CD14-positive monocyte (primary cell): ENCODE measurements at regions not wholly inside any gene's neighbourhood (a gene's known extent, or its start where the extent isn't known, plus 50 kb on each side); places are given as distances from the start of the nearest gene placed in this dataset.
"Not testable (repeated sequence)": the region's sequence is repeated elsewhere in the genome, so short reads cannot be mapped to it uniquely, and the experiment has no call there.

Experiments used
- DNase-seq, 3 donors: peaks; one replicate each; pipeline ENCODE4 v3.0.0-alpha.2; 2011 to 2022
- H2AFZ ChIP-seq: 2 replicates; pipeline ENCODE4 v1.6.0; 2012; ENCODE audit warnings: mild to moderate bottlenecking, low read depth, low read length, inconsistent platforms; ENCODE audit not compliant: insufficient read depth, poor library complexity, severe bottlenecking
- H3K27ac ChIP-seq, 2 donors: 1 replicate in 1 of 2; 2 replicates in 1 of 2; pipeline ENCODE4 v1.5.1; 2012 to 2013; ENCODE audit warnings: low read length in 2 of 2, control low read depth in 1 of 2, inconsistent platforms in 1 of 2, low read depth in 1 of 2, mild to moderate bottlenecking in 1 of 2
- H3K27me3 ChIP-seq, 2 donors: one replicate each; pipeline versions ENCODE4 v1.6.0 to v1.6.1; 2011 to 2013; ENCODE audit warnings: low read length in 2 of 2; ENCODE audit not compliant: control insufficient read depth in 2 of 2, insufficient read depth in 2 of 2
- H3K36me3 ChIP-seq, 2 donors: replicated peaks in 1 of 2; 1 replicate in 1 of 2; 2 replicates in 1 of 2; pipeline versions ENCODE4 v1.5.1 to v1.6.1; 2012 to 2013; ENCODE audit warnings: low read length in 2 of 2, control low read depth in 1 of 2, inconsistent platforms in 1 of 2, mild to moderate bottlenecking in 1 of 2; ENCODE audit not compliant: insufficient read depth in 2 of 2, control insufficient read depth in 1 of 2
- H3K4me1 ChIP-seq, 2 donors: 1 replicate in 1 of 2; 2 replicates in 1 of 2; pipeline versions ENCODE4 v1.5.1 to v1.6.1; 2012 to 2013; ENCODE audit warnings: low read length in 2 of 2, control low read depth in 1 of 2, inconsistent platforms in 1 of 2, mild to moderate bottlenecking in 1 of 2, moderate library complexity in 1 of 2; ENCODE audit not compliant: insufficient read depth in 2 of 2, control insufficient read depth in 1 of 2
- H3K4me2 ChIP-seq: replicated peaks from 2 replicates; pipeline ENCODE3; 2012; ENCODE audit warnings: low read length, moderate library complexity, mild to moderate bottlenecking; ENCODE audit not compliant: poor library complexity, severe bottlenecking; ENCODE audit errors: extremely low read depth
- H3K4me3 ChIP-seq, 3 experiments: fragments of 200-600 bp in 1 of 3; sonication (generic) in 1 of 3; replicated peaks in 1 of 3; 1 replicate in 2 of 3; 2 replicates in 1 of 3; pipeline ENCODE4 v1.5.1; 2011 to 2013; ENCODE audit warnings: low read length in 3 of 3, mild to moderate bottlenecking in 3 of 3, control low read depth in 2 of 3, low read depth in 2 of 3, inconsistent platforms in 1 of 3, moderate library complexity in 1 of 3
- H3K79me2 ChIP-seq: 2 replicates; pipeline ENCODE4 v1.6.0; 2012; ENCODE audit warnings: mild to moderate bottlenecking, control low read depth, inconsistent platforms, low read length, moderate library complexity; ENCODE audit not compliant: insufficient read depth
- H3K9ac ChIP-seq: 2 replicates; pipeline ENCODE4 v1.6.0; 2017; ENCODE audit warnings: low read length, mild to moderate bottlenecking; ENCODE audit not compliant: insufficient read depth, poor library complexity, severe bottlenecking
- H3K9me3 ChIP-seq, 2 donors: replicated peaks in 1 of 2; 1 replicate in 1 of 2; 2 replicates in 1 of 2; pipeline versions ENCODE4 v1.5.1 to v1.6.1; 2012 to 2013; ENCODE audit warnings: low read length in 2 of 2, control low read depth in 1 of 2; ENCODE audit not compliant: control insufficient read depth in 1 of 2, insufficient read depth in 1 of 2
- H4K20me1 ChIP-seq: 2 replicates; pipeline ENCODE4 v1.6.0; 2012; ENCODE audit warnings: mild to moderate bottlenecking, low read length, control low read depth, moderate library complexity; ENCODE audit not compliant: insufficient read depth
- H3K27ac Mint-ChIP-seq, 7 donors: one replicate each; pipeline ENCODE4 v1.8.0; 2020; ENCODE audit warnings: mild to moderate bottlenecking in 7 of 7, mixed read lengths in 7 of 7, moderate library complexity in 6 of 7, inconsistent platforms in 2 of 7
- H3K27me3 Mint-ChIP-seq, 3 donors: one replicate each; pipeline ENCODE4 v1.8.0; 2021 to 2022; ENCODE audit warnings: low read depth in 3 of 3, mild to moderate bottlenecking in 3 of 3, mixed read lengths in 3 of 3, moderate library complexity in 3 of 3, inconsistent platforms in 1 of 3
- H3K36me3 Mint-ChIP-seq, 2 donors: one replicate each; pipeline ENCODE4 v1.8.0; 2020; ENCODE audit warnings: mixed read lengths in 2 of 2, inconsistent platforms in 1 of 2, mild to moderate bottlenecking in 1 of 2
- H3K4me1 Mint-ChIP-seq: one replicate; pipeline ENCODE4 v1.8.0; 2020; ENCODE audit warnings: mild to moderate bottlenecking, mixed read lengths
- H3K4me3 Mint-ChIP-seq, 2 donors: one replicate each; pipeline ENCODE4 v1.8.0; 2020; ENCODE audit warnings: mild to moderate bottlenecking in 2 of 2, mixed read lengths in 2 of 2, moderate library complexity in 1 of 2
- H3K9me3 Mint-ChIP-seq, 7 donors: one replicate each; pipeline ENCODE4 v1.8.0; 2020 to 2022; ENCODE audit warnings: mixed read lengths in 7 of 7, mild to moderate bottlenecking in 6 of 7, moderate library complexity in 6 of 7, inconsistent platforms in 2 of 7
- WGBS: methylation state at CpG from one replicate; pipeline ENCODE4 v1.1.5; 2013; ENCODE audit warnings: missing lambda C conversion rate; ENCODE audit not compliant: insufficient coverage; 5-methylcytosine and 5-hydroxymethylcytosine counted together
- intact Hi-C, 2 donors: fragments of 100-400 bp; cut with micrococcal nuclease; formaldehyde crosslinking; loops; one replicate each; pipeline versions ENCODE4 v1.15.0 to v1.15.1; 2023

GRCh38 chr5:176060472-176061268, 92.6 kb upstream of the THOC3 start:
- H3K4me3 Mint-ChIP-seq, result peak overlapping the region in 1 of 2 donors; percentile 46
- no CpG with 5 or more reads among the region's 65 CpGs for WGBS

GRCh38 chr5:176061269-176061622, 93.1 kb upstream of the THOC3 start:
- H3K4me3 ChIP-seq, H3K36me3 ChIP-seq, H3K27ac ChIP-seq, H3K4me1 Mint-ChIP-seq, H3K9me3 ChIP-seq, H2AFZ ChIP-seq, H4K20me1 ChIP-seq, DNase-seq, H3K4me1 ChIP-seq, H3K27ac Mint-ChIP-seq, H3K9me3 Mint-ChIP-seq, H3K79me2 ChIP-seq, H3K27me3 ChIP-seq, H3K9ac ChIP-seq, intact Hi-C loops, H3K4me2 ChIP-seq, H3K36me3 Mint-ChIP-seq: not testable (repeated sequence)
- Mint-ChIP-seq H3K4me3 (peak overlapping the region in 1 of 2 donors; percentile 46), H3K27me3 (peaks cover 2 to 15% (median 14%) of the 10 kb centered on the region in 3 donors)
- 46% methylated on average over 20 of the region's 30 CpGs for whole genome bisulfite sequencing

More at GRCh38 chr5:176060472-176061268, 92.6 kb upstream of the THOC3 start:
- H3K4me1 ChIP-seq, intact Hi-C loops, H4K20me1 ChIP-seq, H3K4me3 ChIP-seq, DNase-seq, H2AFZ ChIP-seq, H3K4me2 ChIP-seq, H3K27ac Mint-ChIP-seq, H3K9me3 ChIP-seq, H3K27ac ChIP-seq, H3K79me2 ChIP-seq, H3K36me3 Mint-ChIP-seq, H3K4me1 Mint-ChIP-seq, H3K9ac ChIP-seq, H3K36me3 ChIP-seq, H3K9me3 Mint-ChIP-seq, H3K27me3 ChIP-seq: not testable (repeated sequence)
- H3K27me3 Mint-ChIP-seq, result peaks cover 2 to 15% (median 14%) of the 10 kb centered on the region in 3 donors

- H3K36me3 ChIP-seq, H3K4me3 ChIP-seq, H3K27ac ChIP-seq, H3K36me3 Mint-ChIP-seq, H3K4me2 ChIP-seq, H3K4me1 ChIP-seq, H3K9me3 ChIP-seq, H2AFZ ChIP-seq, H3K27ac Mint-ChIP-seq, DNase-seq, H3K4me3 Mint-ChIP-seq, H4K20me1 ChIP-seq, H3K9me3 Mint-ChIP-seq, H3K9ac ChIP-seq, H3K4me1 Mint-ChIP-seq, H3K79me2 ChIP-seq, intact Hi-C loops, H3K27me3 ChIP-seq: not testable (repeated sequence)
- WGBS, result no CpG with 5 or more reads among the region's 21 CpGs
- peaks cover 2 to 15% (median 14%) of the 10 kb centered on the region in 3 donors for H3K27me3 Mint-ChIP-seq
Measured at GRCh38 chr5:176061660-176062059, 93.5 kb upstream of the THOC3 start.

GRCh38 chr5:176066262-176066945, 98.3 kb upstream of the THOC3 start:
- H3K9me3 ChIP-seq, H2AFZ ChIP-seq, H3K27ac Mint-ChIP-seq, H3K4me1 ChIP-seq, H3K27me3 ChIP-seq, intact Hi-C loops, H3K4me3 Mint-ChIP-seq, H3K4me3 ChIP-seq, H3K36me3 ChIP-seq, H3K4me2 ChIP-seq, H3K9me3 Mint-ChIP-seq, H3K79me2 ChIP-seq, H3K9ac ChIP-seq, H3K36me3 Mint-ChIP-seq, H3K27ac ChIP-seq, H4K20me1 ChIP-seq, H3K27me3 Mint-ChIP-seq, DNase-seq, H3K4me1 Mint-ChIP-seq: not testable (repeated sequence)
- no CpG with 5 or more reads among the region's 5 CpGs for WGBS
